A549 (cell line): ENCODE measurements at regions not wholly inside any gene's neighbourhood (a gene's known extent, or its start where the extent isn't known, plus 50 kb on each side); places are given as distances from the start of the nearest gene placed in this dataset.

Experiments used
- CTCF ChIP-seq: fragments of >200 bp; sonication (Bioruptor Twin); formaldehyde crosslinking; IDR thresholded peaks from 3 replicates; pipeline ENCODE4 v1.5.1; 2016
- PHF8 ChIP-seq: fragments of 200-600 bp; sonication (generic); IDR thresholded peaks from 2 replicates; pipeline ENCODE4 v1.6.1; 2016; ENCODE audit warnings: low read depth, mild to moderate bottlenecking, antibody characterized with exemption, moderate library complexity, borderline replicate concordance
- POLR2A ChIP-seq: IDR thresholded peaks from 2 replicates; pipeline ENCODE4 v1.6.1; 2012; ENCODE audit warnings: mild to moderate bottlenecking, low read length
- TF ChIP-seq, protein P1 (sequence below): fragments of 450-650 bp; IDR thresholded peaks from 2 replicates; pipeline ENCODE4 v1.6.1; 2014; ENCODE audit warnings: antibody characterized with exemption

GRCh38 chr14:61104358-61104757 lies 123.3 kb downstream of the SLC38A6 start:
- TF ChIP-seq, protein P1, sequence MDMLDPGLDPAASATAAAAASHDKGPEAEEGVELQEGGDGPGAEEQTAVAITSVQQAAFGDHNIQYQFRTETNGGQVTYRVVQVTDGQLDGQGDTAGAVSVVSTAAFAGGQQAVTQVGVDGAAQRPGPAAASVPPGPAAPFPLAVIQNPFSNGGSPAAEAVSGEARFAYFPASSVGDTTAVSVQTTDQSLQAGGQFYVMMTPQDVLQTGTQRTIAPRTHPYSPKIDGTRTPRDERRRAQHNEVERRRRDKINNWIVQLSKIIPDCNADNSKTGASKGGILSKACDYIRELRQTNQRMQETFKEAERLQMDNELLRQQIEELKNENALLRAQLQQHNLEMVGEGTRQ, result no peak
- TF ChIP-seq CTCF, result no peak
- no peak for TF ChIP-seq POLR2A
- TF ChIP-seq PHF8, result no peak
